ENCODE measurements at regions not wholly inside any gene's neighbourhood (a gene's known extent, or its start where the extent isn't known, plus 50 kb on each side); places are given as distances from the start of the nearest gene placed in this dataset.

DNA sequence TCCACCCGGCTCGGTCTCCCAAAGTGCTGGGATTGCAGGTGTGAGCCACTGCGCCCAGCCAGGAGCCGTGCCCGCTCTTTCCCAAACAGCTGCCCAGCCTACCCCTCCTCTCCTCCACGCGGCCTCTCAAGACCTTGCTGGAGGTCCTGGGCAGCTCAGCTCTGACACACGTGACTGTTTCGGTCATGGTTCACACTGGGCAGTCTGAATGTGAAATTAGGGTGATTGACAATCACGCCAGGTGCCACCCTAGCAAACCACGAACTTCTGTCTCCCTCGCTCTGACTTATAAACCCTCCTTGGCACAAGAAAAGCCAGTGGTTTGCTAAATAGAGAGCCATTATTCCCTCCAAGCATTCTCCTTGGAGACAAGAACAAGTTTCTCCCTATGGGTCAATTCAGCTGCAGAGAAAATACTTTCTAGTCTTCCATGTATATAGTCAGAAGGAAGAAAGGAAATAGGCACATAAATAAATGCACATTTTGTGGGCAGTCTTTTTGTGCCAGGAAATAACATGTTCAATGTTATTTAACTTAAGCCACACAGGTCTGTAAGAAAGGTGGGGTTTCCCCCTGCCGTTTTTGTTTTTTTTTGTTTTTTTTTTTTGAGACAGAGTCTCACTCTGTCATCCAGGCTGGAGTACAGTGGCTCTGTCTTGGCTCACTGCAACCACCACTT, 121.9 kb upstream of the MEF2A start:
- DNase-seq (ENCODE audit: low read depth, low spot score): no peak
- no peak overlapping the region for H3K27ac Mint-ChIP-seq (ENCODE audit: unreplicated experiment)
- H3K36me3 Mint-ChIP-seq (ENCODE audit: low read depth): no peaks in the 10 kb centered on the region
- peaks cover under 1% of the 10 kb centered on the region for H3K4me1 Mint-ChIP-seq
- no peaks in the 10 kb centered on the region for H3K27me3 Mint-ChIP-seq (ENCODE audit: low read depth)
- H3K9me3 Mint-ChIP-seq: no peaks in the 10 kb centered on the region
- no peak overlapping the region for H3K4me3 Mint-ChIP-seq
- TF ChIP-seq, protein P1, sequence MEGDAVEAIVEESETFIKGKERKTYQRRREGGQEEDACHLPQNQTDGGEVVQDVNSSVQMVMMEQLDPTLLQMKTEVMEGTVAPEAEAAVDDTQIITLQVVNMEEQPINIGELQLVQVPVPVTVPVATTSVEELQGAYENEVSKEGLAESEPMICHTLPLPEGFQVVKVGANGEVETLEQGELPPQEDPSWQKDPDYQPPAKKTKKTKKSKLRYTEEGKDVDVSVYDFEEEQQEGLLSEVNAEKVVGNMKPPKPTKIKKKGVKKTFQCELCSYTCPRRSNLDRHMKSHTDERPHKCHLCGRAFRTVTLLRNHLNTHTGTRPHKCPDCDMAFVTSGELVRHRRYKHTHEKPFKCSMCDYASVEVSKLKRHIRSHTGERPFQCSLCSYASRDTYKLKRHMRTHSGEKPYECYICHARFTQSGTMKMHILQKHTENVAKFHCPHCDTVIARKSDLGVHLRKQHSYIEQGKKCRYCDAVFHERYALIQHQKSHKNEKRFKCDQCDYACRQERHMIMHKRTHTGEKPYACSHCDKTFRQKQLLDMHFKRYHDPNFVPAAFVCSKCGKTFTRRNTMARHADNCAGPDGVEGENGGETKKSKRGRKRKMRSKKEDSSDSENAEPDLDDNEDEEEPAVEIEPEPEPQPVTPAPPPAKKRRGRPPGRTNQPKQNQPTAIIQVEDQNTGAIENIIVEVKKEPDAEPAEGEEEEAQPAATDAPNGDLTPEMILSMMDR (conservative IDR thresholded peaks at IDR 0.05): no peak

DNA sequence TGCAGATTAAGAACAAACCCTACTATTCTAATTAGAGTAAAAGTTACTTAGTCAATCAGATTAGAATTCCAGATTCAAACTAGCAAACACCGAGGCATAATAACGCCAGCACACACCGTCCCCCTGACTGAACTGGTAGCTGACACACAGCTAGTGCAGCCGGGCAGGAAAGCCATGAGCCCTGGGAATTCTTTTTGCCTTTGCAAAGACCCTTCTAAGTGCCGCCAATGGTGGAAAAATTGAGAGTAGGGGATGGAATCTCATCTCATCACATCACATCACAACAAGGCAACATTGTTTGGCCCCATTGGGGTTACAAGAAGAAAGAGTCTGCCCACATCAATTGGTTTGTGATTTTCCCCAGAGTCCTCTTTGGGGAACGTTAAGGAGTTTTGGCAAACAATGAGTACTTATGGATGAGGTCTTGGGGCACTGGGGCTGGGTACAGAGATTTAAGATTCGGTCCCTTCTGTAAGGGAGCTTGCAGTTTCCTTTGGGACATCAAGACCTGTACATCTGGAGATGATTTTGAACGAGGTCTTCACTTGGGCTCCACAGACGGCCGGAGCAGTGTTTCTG, 120.4 kb upstream of the MEF2A start:
- Mint-ChIP-seq H3K4me3 (no peak overlapping the region), H3K4me1 (no peaks in the 10 kb centered on the region), H3K27me3 (ENCODE audit: low read depth) (no peaks in the 10 kb centered on the region)

DNA sequence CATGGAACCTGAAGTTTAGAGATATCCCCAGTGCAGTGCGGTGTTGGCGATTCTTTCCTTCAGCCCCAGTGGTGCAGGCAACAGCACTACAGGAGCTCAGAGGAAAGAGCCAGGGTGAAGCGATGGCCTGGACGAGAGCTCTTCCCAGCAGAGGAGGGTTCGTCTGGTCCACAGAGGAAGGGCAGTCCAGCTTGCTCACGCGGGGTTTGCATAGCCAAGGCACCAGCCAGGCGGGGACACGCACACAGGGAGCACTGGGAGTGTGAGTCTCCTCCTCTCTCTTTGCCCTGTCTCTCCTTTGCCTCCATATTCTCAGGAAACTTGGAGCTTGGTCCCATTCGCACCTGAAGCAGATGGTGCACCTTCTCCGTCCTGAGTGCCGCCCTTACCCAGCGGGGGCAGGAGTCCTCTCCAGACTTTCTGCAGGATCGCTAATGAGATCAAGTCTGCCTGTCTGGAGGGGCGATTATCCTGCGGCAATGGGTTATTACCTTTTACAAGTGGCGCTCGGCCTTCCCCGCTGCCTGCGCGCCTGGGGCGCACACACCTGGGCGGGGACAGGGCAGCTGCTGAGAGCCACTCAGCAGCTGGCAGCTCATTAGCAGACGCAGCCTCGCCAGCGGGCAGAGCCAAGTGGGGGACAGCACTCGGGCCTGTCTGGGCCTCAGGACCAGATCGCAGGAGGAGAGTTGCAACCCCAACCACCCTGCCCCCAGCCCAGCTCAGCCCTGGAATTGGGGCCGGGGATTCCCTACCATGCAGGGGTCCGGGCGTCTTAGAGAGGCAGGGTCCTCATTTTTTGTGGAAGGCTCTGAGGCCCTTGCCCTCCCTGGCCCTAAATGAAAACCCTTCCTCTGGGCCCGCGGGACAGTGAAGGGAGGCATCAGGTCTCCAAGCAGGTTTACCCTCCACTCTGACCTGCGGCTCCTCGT, 119.0 kb upstream of the MEF2A start:
- Mint-ChIP-seq H3K9me3 (no peaks in the 10 kb centered on the region), H3K4me3 (no peak overlapping the region), H3K27me3 (ENCODE audit: low read depth) (no peaks in the 10 kb centered on the region), H3K36me3 (ENCODE audit: low read depth) (no peaks in the 10 kb centered on the region), H3K4me1 (no peaks in the 10 kb centered on the region), H3K27ac (ENCODE audit: unreplicated experiment) (no peak overlapping the region)
- no peak for DNase-seq (ENCODE audit: low read depth, low spot score)
- TF ChIP-seq, protein P1 (conservative IDR thresholded peaks at IDR 0.05): no peak

More for the DNA sequence above, 120.4 kb upstream of the MEF2A start:
- no peaks in the 10 kb centered on the region for H3K9me3 Mint-ChIP-seq
- no peak overlapping the region for H3K27ac Mint-ChIP-seq (ENCODE audit: unreplicated experiment)
- TF ChIP-seq, protein P1 (conservative IDR thresholded peaks at IDR 0.05): no peak
- no peaks in the 10 kb centered on the region for H3K36me3 Mint-ChIP-seq (ENCODE audit: low read depth)
- no peak for DNase-seq (ENCODE audit: low read depth, low spot score)

DNA sequence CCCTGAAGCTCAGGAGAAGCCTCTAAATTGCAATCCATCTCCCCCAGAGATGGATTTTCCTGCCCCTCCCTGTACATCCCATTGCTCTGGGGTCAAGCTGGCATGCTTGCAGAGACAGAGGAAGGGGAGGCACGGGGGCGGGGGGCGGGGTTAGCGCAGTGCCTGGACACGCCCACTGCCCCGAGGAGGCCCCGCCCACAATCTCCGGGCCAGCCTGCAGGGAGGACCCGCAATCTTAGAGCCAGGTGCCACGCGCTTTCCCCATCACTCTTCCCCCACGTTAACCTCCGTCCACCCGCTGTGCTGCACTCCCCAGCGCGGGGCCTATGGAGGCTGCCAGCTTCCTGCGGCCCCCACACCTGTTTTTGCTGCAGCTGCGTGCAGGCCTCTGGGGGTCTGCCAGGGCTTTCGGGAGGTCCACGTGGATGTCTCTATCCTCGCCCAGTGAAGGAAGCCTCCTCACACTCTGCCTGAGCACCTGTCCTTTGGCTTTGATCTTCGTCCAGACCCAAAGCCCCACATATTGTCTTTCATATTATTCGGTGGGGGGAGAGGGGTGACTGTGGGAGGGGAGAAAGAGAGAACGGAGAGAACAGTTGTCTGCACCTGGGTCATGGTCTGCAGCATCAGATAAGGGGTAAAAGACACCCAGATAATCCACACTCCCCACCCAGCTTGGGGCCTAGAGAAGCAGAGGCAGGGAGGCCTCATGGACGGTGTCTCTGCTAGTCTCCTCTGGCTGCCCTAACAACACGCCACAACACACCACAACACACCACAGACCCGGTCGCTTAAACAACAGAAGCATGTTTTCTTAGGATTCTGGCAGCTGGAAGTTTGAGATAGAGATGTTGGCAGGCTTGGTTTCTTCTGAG, 118.0 kb upstream of the MEF2A start:
- H3K4me3 Mint-ChIP-seq: no peak overlapping the region
- no peaks in the 10 kb centered on the region for H3K4me1 Mint-ChIP-seq
- TF ChIP-seq, protein P1 (conservative IDR thresholded peaks at IDR 0.05): no peak
- H3K27me3 Mint-ChIP-seq (ENCODE audit: low read depth): no peaks in the 10 kb centered on the region
- no peak overlapping the region for H3K27ac Mint-ChIP-seq (ENCODE audit: unreplicated experiment)
- H3K9me3 Mint-ChIP-seq: no peaks in the 10 kb centered on the region
- no peak for DNase-seq (ENCODE audit: low read depth, low spot score)
- no peaks in the 10 kb centered on the region for H3K36me3 Mint-ChIP-seq (ENCODE audit: low read depth)

DNA sequence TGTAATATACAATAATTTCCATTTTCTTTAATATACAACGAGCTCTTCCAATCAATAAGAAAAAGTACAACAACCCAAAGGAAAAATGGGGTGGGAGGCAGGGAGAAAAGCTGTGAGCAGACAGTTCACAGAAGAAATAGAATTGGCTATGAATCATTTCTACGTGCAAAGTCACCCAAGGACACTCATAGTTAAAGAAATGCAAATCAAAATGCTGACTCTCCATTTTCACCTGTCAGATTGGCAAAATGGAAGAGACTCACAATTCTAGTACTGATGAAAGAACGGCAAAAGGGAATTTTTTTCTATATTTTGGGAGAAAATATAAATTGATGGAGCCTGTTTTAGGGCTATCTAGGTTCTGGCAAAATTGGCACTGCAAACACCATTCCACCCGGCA, 116.3 kb upstream of the MEF2A start:
- Mint-ChIP-seq H3K27me3 (ENCODE audit: low read depth) (no peaks in the 10 kb centered on the region), H3K4me1 (no peaks in the 10 kb centered on the region), H3K36me3 (ENCODE audit: low read depth) (no peaks in the 10 kb centered on the region), H3K9me3 (no peaks in the 10 kb centered on the region), H3K27ac (ENCODE audit: unreplicated experiment) (peak overlapping the region; percentile 47), H3K4me3 (no peak overlapping the region)
- TF ChIP-seq, protein P1 (conservative IDR thresholded peaks at IDR 0.05): no peak
- DNase-seq (ENCODE audit: low read depth, low spot score): no peak

Measured in neural crest cell (in vitro differentiated cells).